ENCODE measurements at regions not wholly inside any gene's neighbourhood (a gene's known extent, or its start where the extent isn't known, plus 50 kb on each side); places are given as distances from the start of the nearest gene placed in this dataset.

- WGBS, 4 donors = 56 to 83% (median 62%) methylated on average over 1 of the region's 1 CpG
- Histone ChIP-seq H3K9me3 (replicated peaks in 1 of 3) (no peaks in the 10 kb centered on the region), H3K4me1 (replicated peaks in 1 of 2) (no peaks in the 10 kb centered on the region), H3K36me3 (replicated peaks in 1 of 2) (no peaks in the 10 kb centered on the region), H3K27ac (no peak overlapping the region), H3K4me3 (no peak overlapping the region), H3K27me3 (no peaks in the 10 kb centered on the region)
- DNase-seq = no peak
- intact Hi-C loops (cut with DNase I) = no loop called here
- no peak for TF ChIP-seq POLR2A (IDR thresholded peaks at IDR 0.05)
- no peak for TF ChIP-seq CTCF (IDR thresholded peaks at IDR 0.05)
These were observed 513.5 kb downstream of the TFAP2A start for GRCh38 chr6:9901376-9901775.

- intact Hi-C loops (cut with DNase I) = no loop called here
- Histone ChIP-seq H3K27me3 (no peaks in the 10 kb centered on the region), H3K27ac (no peak overlapping the region), H3K4me3 (no peak overlapping the region), H3K4me1 (replicated peaks in 1 of 2) (no peaks in the 10 kb centered on the region), H3K9me3 (replicated peaks in 1 of 3) (no peaks in the 10 kb centered on the region), H3K36me3 (replicated peaks in 1 of 2) (no peaks in the 10 kb centered on the region)
- no peak for DNase-seq
- TF ChIP-seq POLR2A (IDR thresholded peaks at IDR 0.05) (no peak), CTCF (IDR thresholded peaks at IDR 0.05) (no peak)
- 61 to 74% (median 72%) methylated on average over 3 of the region's 3 CpGs for WGBS, 4 donors
These were observed 518.1 kb downstream of the TFAP2A start for GRCh38 chr6:9896806-9897205.

GRCh38 chr6:9890893-9891292 is 524.0 kb downstream of the TFAP2A start:
- no peak overlapping the region for H3K27ac ChIP-seq
- H3K4me1 ChIP-seq (replicated peaks in 1 of 2) = no peaks in the 10 kb centered on the region
- no peaks in the 10 kb centered on the region for H3K36me3 ChIP-seq (replicated peaks in 1 of 2)
- WGBS, 4 donors = 65 to 73% (median 69%) methylated on average over 4 of the region's 4 CpGs
- TF ChIP-seq POLR2A (IDR thresholded peaks at IDR 0.05) (no peak), CTCF (IDR thresholded peaks at IDR 0.05) (no peak)
- H3K27me3 ChIP-seq = no peaks in the 10 kb centered on the region
- no peak overlapping the region for H3K4me3 ChIP-seq
- H3K9me3 ChIP-seq (replicated peaks in 1 of 3) = no peaks in the 10 kb centered on the region
- no peak for DNase-seq
- intact Hi-C loops (cut with DNase I) = no loop called here

- H3K27ac ChIP-seq = no peak overlapping the region
- intact Hi-C loops (cut with DNase I) = no loop called here
- no peak for TF ChIP-seq POLR2A (IDR thresholded peaks at IDR 0.05)
- TF ChIP-seq CTCF (IDR thresholded peaks at IDR 0.05) = no peak
- no peak for DNase-seq
- no peaks in the 10 kb centered on the region for H3K27me3 ChIP-seq
- H3K9me3 ChIP-seq (replicated peaks in 1 of 3) = no peaks in the 10 kb centered on the region
- no peaks in the 10 kb centered on the region for H3K4me1 ChIP-seq (replicated peaks in 1 of 2)
- no peaks in the 10 kb centered on the region for H3K36me3 ChIP-seq (replicated peaks in 1 of 2)
- no peak overlapping the region for H3K4me3 ChIP-seq
- WGBS, 4 donors = 74 to 80% (median 80%) methylated on average over 3 of the region's 3 CpGs
These were observed 524.4 kb downstream of the TFAP2A start for GRCh38 chr6:9890469-9890868.
